NCI-H345 (cell line): ENCODE measurements at regions not wholly inside any gene's neighbourhood (a gene's known extent, or its start where the extent isn't known, plus 50 kb on each side); places are given as distances from the start of the nearest gene placed in this dataset.

Source experiments
- DNase-seq: peaks from one replicate; lab custom pipeline; 2025; lab: John Stamatoyannopoulos, UW

- no peak for DNase-seq
Measured at GRCh38 chr11:71201936-71202597, 50.3 kb downstream of the SHANK2 start.

- no peak for DNase-seq
Measured at GRCh38 chr11:71201231-71201630, 51.1 kb downstream of the SHANK2 start.

- DNase-seq, result no peak
Measured at GRCh38 chr11:71200761-71201160, 51.6 kb downstream of the SHANK2 start.

- no peak for DNase-seq
Measured at GRCh38 chr11:71200172-71200716, 52.1 kb downstream of the SHANK2 start.

GRCh38 chr11:71199226-71199820 lies 53.1 kb downstream of the SHANK2 start:
- DNase-seq, result no peak

GRCh38 chr11:71198823-71199165 lies 53.6 kb downstream of the SHANK2 start:
- no peak for DNase-seq

GRCh38 chr11:71198141-71198822 lies 54.1 kb downstream of the SHANK2 start:
- no peak for DNase-seq

GRCh38 chr11:71197096-71197495 lies 55.3 kb downstream of the SHANK2 start:
- no peak for DNase-seq

- no peak for DNase-seq
Measured at GRCh38 chr11:71194710-71195109, 57.7 kb downstream of the SHANK2 start.

GRCh38 chr11:71193431-71193830 lies 58.9 kb downstream of the SHANK2 start:
- DNase-seq, result no peak

GRCh38 chr11:71192629-71193028 lies 59.7 kb downstream of the SHANK2 start:
- no peak for DNase-seq

GRCh38 chr11:71191201-71191600 lies 61.2 kb downstream of the SHANK2 start:
- no peak for DNase-seq

- no peak for DNase-seq
Measured at GRCh38 chr11:71190551-71190950, 61.8 kb downstream of the SHANK2 start.

- no peak for DNase-seq
Measured at GRCh38 chr11:71189768-71190315, 62.5 kb downstream of the SHANK2 start.

GRCh38 chr11:71188886-71189767 lies 63.2 kb downstream of the SHANK2 start:
- no peak for DNase-seq

- DNase-seq, result no peak
Measured at GRCh38 chr11:71188073-71188472, 64.3 kb downstream of the SHANK2 start.

- no peak for DNase-seq
Measured at GRCh38 chr11:71186806-71187205, 65.6 kb downstream of the SHANK2 start.

- DNase-seq, result no peak
Measured at GRCh38 chr11:71185411-71185810, 67.0 kb downstream of the SHANK2 start.

GRCh38 chr11:71184421-71185210 lies 67.8 kb downstream of the SHANK2 start:
- no peak for DNase-seq

- peak; percentile 80 for DNase-seq
Measured at GRCh38 chr11:71183878-71184277, 68.5 kb downstream of the SHANK2 start.
